HepG2 (cell line): ENCODE measurements at regions not wholly inside any gene's neighbourhood (a gene's known extent, or its start where the extent isn't known, plus 50 kb on each side); places are given as distances from the start of the nearest gene placed in this dataset.

Experiments used
- MLX ChIP-seq: IDR thresholded peaks from 2 replicates; pipeline ENCODE4 v1.6.1; 2016
- RAD51 ChIP-seq: fragments of 450-650 bp; IDR thresholded peaks from 2 replicates; pipeline ENCODE4 v1.6.1; 2016; ENCODE audit warnings: borderline replicate concordance
- RFX5 ChIP-seq: IDR thresholded peaks from 2 replicates; pipeline ENCODE4 v1.6.1; 2011; ENCODE audit warnings: low read depth, low read length, improper control_type of control experiment
- ZBTB26 ChIP-seq: IDR thresholded peaks from 2 replicates; pipeline ENCODE4 v1.6.1; 2016; ENCODE audit warnings: missing compliant biosample characterization, missing genetic modification reagents, borderline replicate concordance
- ZHX2 ChIP-seq, 2 experiments: sonication (generic) in 1 of 2; formaldehyde crosslinking in 1 of 2; IDR thresholded peaks; 2 replicates each; pipeline versions ENCODE4 v1.6.1 to v1.9.0; 2014 to 2022; ENCODE audit warnings: antibody characterized with exemption in 1 of 2, borderline replicate concordance in 1 of 2, inconsistent platforms in 1 of 2, low read depth in 1 of 2, missing genetic modification reagents in 1 of 2
- ZNF207 ChIP-seq: fragments of 450-650 bp; IDR thresholded peaks from 2 replicates; pipeline ENCODE4 v1.6.1; 2016; ENCODE audit warnings: antibody characterized with exemption, borderline replicate concordance
- ZNF510 ChIP-seq: sonication (generic); formaldehyde crosslinking; IDR thresholded peaks from 2 replicates; pipeline ENCODE4 v1.4.0; 2020; ENCODE audit warnings: low read depth, mild to moderate bottlenecking, missing genetic modification reagents

DNA sequence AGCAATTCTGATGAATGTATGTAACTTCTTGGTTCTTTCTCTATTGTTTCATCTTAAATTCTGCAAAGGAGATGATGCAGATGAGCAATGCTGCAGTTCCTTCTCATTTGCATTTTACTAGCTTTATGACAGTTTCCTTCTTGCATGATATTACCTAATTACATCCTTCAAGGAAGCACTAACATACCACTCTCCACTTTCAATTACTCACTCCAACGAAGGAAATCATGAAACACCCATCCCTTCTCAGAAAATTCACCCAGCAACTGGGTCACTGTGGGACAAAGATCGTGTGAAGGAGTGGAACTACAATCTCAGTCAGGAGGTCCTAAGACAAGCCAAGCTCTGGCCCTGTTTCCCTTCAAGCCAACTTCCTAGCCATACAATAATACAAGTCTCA lies 142.3 kb downstream of the CHD1L start (continued):
- TF ChIP-seq ZHX2 (IDR thresholded peaks at IDR 0.05; ENCODE audit: low read depth), result no peak
- no peak for TF ChIP-seq ZHX2 (CRISPR knock-in tag; IDR thresholded peaks at IDR 0.05; ENCODE audit: borderline replicate concordance)
- TF ChIP-seq ZNF207, result no peak
- no peak for TF ChIP-seq ZBTB26 (CRISPR knock-in tag)
- TF ChIP-seq MLX (CRISPR knock-in tag), result no peak
- no peak for TF ChIP-seq RAD51
- no peak for TF ChIP-seq ZNF510 (CRISPR knock-in tag)
- no peak for TF ChIP-seq RFX5
